ENCODE measurements at regions not wholly inside any gene's neighbourhood (a gene's known extent, or its start where the extent isn't known, plus 50 kb on each side); places are given as distances from the start of the nearest gene placed in this dataset.
"Not testable (repeated sequence)": the region's sequence is repeated elsewhere in the genome, so short reads cannot be mapped to it uniquely, and the experiment has no call there.

- H3K4me2 ChIP-seq = no peak overlapping the region
- FAIRE-seq (no peak), DNase-seq (ENCODE audit: low read depth in 1 of 2, low spot score in 1 of 2) (no peak), ATAC-seq (no peak)
- ChIA-PET CTCF (interaction anchor here (4.6 kb wide), 1 partner anchor 31 kb away, joined by 13 read pairs; no protein-coding TSS in a partner anchor), POLR2A (no interaction called here)
- WGBS (ENCODE audit: missing lambda C conversion rate) = 33% methylated on average over 2 of the region's 2 CpGs
- no peak for TF ChIP-seq RNF2 (IDR thresholded peaks at IDR 0.05; ENCODE audit: borderline replicate concordance, low read depth)
- TF ChIP-seq BHLHE40 (IDR thresholded peaks at IDR 0.05; ENCODE audit: low read depth, low read length) = no peak
- TF ChIP-seq JUNB (IDR thresholded peaks at IDR 0.05) = no peak
- no peak for TF ChIP-seq E2F6 (IDR thresholded peaks at IDR 0.05; ENCODE audit: borderline replicate concordance, low read depth)
- TF ChIP-seq NFE2L2 (conservative IDR thresholded peaks at IDR 0.05; ENCODE audit: low read length) = no peak
- H3K9me3 ChIP-seq = no peaks in the 10 kb centered on the region
- H3K4me3 ChIP-seq = no peak overlapping the region
- H3K27ac ChIP-seq = no peak overlapping the region
- peaks cover 7% of the 10 kb centered on the region; the same call in 2 of the 3 replicates for H3K4me1 ChIP-seq
Measured at GRCh38 chr2:176423819-176424218, 154.6 kb downstream of the MTX2 start.

- no peaks in the 10 kb centered on the region for H3K9me3 ChIP-seq
- ChIA-PET POLR2A (no interaction called here), CTCF (interaction anchor here (0.6 to 4.6 kb wide), 3 partner anchors 30 to 285 kb away, joined by 3 to 13 read pairs (median 3); no protein-coding TSS in a partner anchor)
- no peak overlapping the region for H3K4me3 ChIP-seq
- no peak for FAIRE-seq
- H3K4me1 ChIP-seq = peaks cover 2% of the 10 kb centered on the region; the same call in 2 of the 3 replicates
- 24% methylated on average over 2 of the region's 2 CpGs for WGBS (ENCODE audit: missing lambda C conversion rate)
- no peak for DNase-seq (ENCODE audit: low read depth in 1 of 2, low spot score in 1 of 2)
- no peak for ATAC-seq
- no peak overlapping the region for H3K4me2 ChIP-seq
- no peak for TF ChIP-seq RARB (CRISPR knock-in tag; IDR thresholded peaks at IDR 0.05)
- TF ChIP-seq FOXS1 (CRISPR knock-in tag; IDR thresholded peaks at IDR 0.05) = no peak
- TF ChIP-seq CBX8 (IDR thresholded peaks at IDR 0.05) = no peak
- TF ChIP-seq NR3C1 (IDR thresholded peaks at IDR 0.05) = no peak
- TF ChIP-seq BCL3 (IDR thresholded peaks at IDR 0.05) = no peak
- no peak for TF ChIP-seq TFCP2L1 (CRISPR knock-in tag; IDR thresholded peaks at IDR 0.05)
- no peak for TF ChIP-seq SREBF2 (IDR thresholded peaks at IDR 0.05)
- no peak for TF ChIP-seq RFX5 (IDR thresholded peaks at IDR 0.05)
- no peak for TF ChIP-seq ZSCAN20 (CRISPR knock-in tag; IDR thresholded peaks at IDR 0.05)
- H3K27ac ChIP-seq = no peak overlapping the region
Measured at GRCh38 chr2:176424746-176425145, 155.5 kb downstream of the MTX2 start.

- Histone ChIP-seq H3K4me1 (no peaks in the 10 kb centered on the region), H3K4me3 (no peak overlapping the region), H3K9me3 (no peaks in the 10 kb centered on the region), H3K27ac (no peak overlapping the region), H3K4me2 (no peak overlapping the region)
- no peak for DNase-seq (ENCODE audit: low read depth in 1 of 2, low spot score in 1 of 2)
- ATAC-seq = no peak
- no peak for FAIRE-seq
- ChIA-PET POLR2A (no interaction called here), CTCF (no interaction called here)
- TF ChIP-seq FOSB (CRISPR knock-in tag; IDR thresholded peaks at IDR 0.05) (no peak), TP53 (CRISPR knock-in tag; IDR thresholded peaks at IDR 0.05) (no peak), ESRRA (IDR thresholded peaks at IDR 0.05; ENCODE audit: borderline replicate concordance, low read length) (no peak), JUNB (IDR thresholded peaks at IDR 0.05) (no peak), RCOR1 (IDR thresholded peaks at IDR 0.05; ENCODE audit: low read depth, low read length) (no peak), CBX8 (IDR thresholded peaks at IDR 0.05) (no peak), PBX3 (IDR thresholded peaks at IDR 0.05) (no peak), CTCF (IDR thresholded peaks at IDR 0.05) (no peak), RFX5 (IDR thresholded peaks at IDR 0.05) (no peak), RAD21 (conservative IDR thresholded peaks at IDR 0.05 in 1 of 2, IDR thresholded peaks at IDR 0.05 in 1 of 2) (no peak), ZNF302 (CRISPR knock-in tag; IDR thresholded peaks at IDR 0.05) (no peak), MAX (IDR thresholded peaks at IDR 0.05) (no peak), KDM1A (IDR thresholded peaks at IDR 0.05; ENCODE audit: low read depth) (no peak), CEBPB (IDR thresholded peaks at IDR 0.05) (no peak), RARB (CRISPR knock-in tag; IDR thresholded peaks at IDR 0.05) (no peak), ZSCAN20 (CRISPR knock-in tag; IDR thresholded peaks at IDR 0.05) (no peak), BCL3 (IDR thresholded peaks at IDR 0.05) (no peak), POLR2A (IDR thresholded peaks at IDR 0.05; ENCODE audit: low read length) (no peak), HOXB13 (CRISPR knock-in tag; IDR thresholded peaks at IDR 0.05; ENCODE audit: low read depth) (no peak), HOXA7 (CRISPR knock-in tag; IDR thresholded peaks at IDR 0.05) (no peak)
- 58% methylated on average over 2 of the region's 2 CpGs for WGBS (ENCODE audit: missing lambda C conversion rate)
Measured at GRCh38 chr2:176427549-176427948, 158.3 kb downstream of the MTX2 start.

- POLR2A ChIA-PET; DNase-seq (ENCODE audit: low read depth in 1 of 2, low spot score in 1 of 2): not testable (repeated sequence)
Measured at GRCh38 chr2:176428944-176429469, 159.8 kb downstream of the MTX2 start.

More at GRCh38 chr2:176428944-176429469, 159.8 kb downstream of the MTX2 start:
- WGBS (ENCODE audit: missing lambda C conversion rate) = 64% methylated on average over 5 of the region's 5 CpGs
- not testable (repeated sequence) for H3K27ac ChIP-seq, ATAC-seq, H3K4me2 ChIP-seq, H3K4me3 ChIP-seq, H3K4me1 ChIP-seq, FAIRE-seq, H3K9me3 ChIP-seq
- CTCF ChIA-PET = interaction anchor here (0.6 kb wide), 1 partner anchor 236 kb away, joined by 3 read pairs; no protein-coding TSS in a partner anchor

All from A549 (cell line).